PFSK-1 (cell line): ENCODE measurements at regions not wholly inside any gene's neighbourhood (a gene's known extent, or its start where the extent isn't known, plus 50 kb on each side); places are given as distances from the start of the nearest gene placed in this dataset.

Experiments
- POLR2AphosphoS5 ChIP-seq: IDR thresholded peaks from 2 replicates; pipeline ENCODE4 v1.6.1; 2012; ENCODE audit warnings: low read depth, mild to moderate bottlenecking, control low read depth, low read length, moderate library complexity
- REST ChIP-seq, 2 experiments: IDR thresholded peaks; 2 replicates each; pipeline versions ENCODE4 v1.6.1 to v1.8.0; 2011 to 2012; ENCODE audit warnings: low read depth in 2 of 2, low read length in 2 of 2, control low read depth in 1 of 2, inconsistent platforms in 1 of 2, mild to moderate bottlenecking in 1 of 2, moderate library complexity in 1 of 2; ENCODE audit not compliant: insufficient read depth in 1 of 2
- SIN3A ChIP-seq: IDR thresholded peaks from 2 replicates; pipeline ENCODE4 v1.6.1; 2012; ENCODE audit warnings: mild to moderate bottlenecking, low read length, moderate library complexity, borderline replicate concordance; ENCODE audit not compliant: insufficient read depth
- TAF1 ChIP-seq: IDR thresholded peaks from 2 replicates; pipeline ENCODE4 v1.6.1; 2012; ENCODE audit warnings: low read length, control low read depth, borderline replicate concordance; ENCODE audit not compliant: insufficient read depth

GRCh38 chr17:70242781-70243437, 73.6 kb downstream of the KCNJ2 start:
- no peak for TF ChIP-seq POLR2AphosphoS5
- no peak for TF ChIP-seq REST (IDR thresholded peaks at IDR 0.05; ENCODE audit: insufficient read depth in 1 of 2, low read depth in 2 of 2, low read length in 2 of 2)
- no peak for TF ChIP-seq SIN3A
- TF ChIP-seq TAF1: no peak
